NT2/D1 (cell line): ENCODE measurements at regions not wholly inside any gene's neighbourhood (a gene's known extent, or its start where the extent isn't known, plus 50 kb on each side); places are given as distances from the start of the nearest gene placed in this dataset.

Experiments used
- DNase-seq: peaks from one replicate; pipeline ENCODE4 v3.0.0-alpha.2; 2011; ENCODE audit warnings: low read depth, low spot score
- H3K27me3 ChIP-seq: 2 replicates; pipeline ENCODE4 v1.6.0; 2011; ENCODE audit warnings: mild to moderate bottlenecking; ENCODE audit not compliant: insufficient read length, insufficient read depth
- H3K36me3 ChIP-seq: 2 replicates; pipeline ENCODE4 v1.6.1; 2011; ENCODE audit warnings: mild to moderate bottlenecking, low read length, mixed read lengths; ENCODE audit not compliant: insufficient read depth, insufficient read length
- H3K4me1 ChIP-seq: 2 replicates; pipeline ENCODE4 v1.5.1; 2011; ENCODE audit not compliant: insufficient read depth, insufficient read length
- H3K4me3 ChIP-seq: 2 replicates; pipeline ENCODE4 v1.5.1; 2011; ENCODE audit warnings: low read depth; ENCODE audit not compliant: insufficient read length
- H3K9ac ChIP-seq: 2 replicates; pipeline ENCODE4 v1.6.0; 2011; ENCODE audit warnings: low read depth; ENCODE audit not compliant: insufficient read length
- H3K9me3 ChIP-seq: 2 replicates; pipeline ENCODE4 v1.5.1; 2011; ENCODE audit warnings: mild to moderate bottlenecking, low read length; ENCODE audit not compliant: insufficient read depth
- SUZ12 ChIP-seq: IDR thresholded peaks from 2 replicates; pipeline ENCODE4 v1.6.1; 2011; ENCODE audit not compliant: insufficient read length, insufficient read depth; ENCODE audit errors: extremely low read depth
- YY1 ChIP-seq: IDR thresholded peaks from 2 replicates; pipeline ENCODE4 v1.6.1; 2011; ENCODE audit not compliant: insufficient read length, insufficient read depth
- ZNF274 ChIP-seq: IDR thresholded peaks from 2 replicates; pipeline ENCODE4 v1.6.1; 2011; ENCODE audit warnings: mild to moderate bottlenecking, low read depth, low read length

- H3K36me3 ChIP-seq = no peaks in the 10 kb centered on the region
- TF ChIP-seq ZNF274 (no peak), YY1 (no peak), SUZ12 (no peak)
- H3K9ac ChIP-seq = no peak overlapping the region
- no peaks in the 10 kb centered on the region for H3K4me1 ChIP-seq
- H3K9me3 ChIP-seq = no peaks in the 10 kb centered on the region
- DNase-seq = no peak
- no peaks in the 10 kb centered on the region for H3K27me3 ChIP-seq
- H3K4me3 ChIP-seq = no peak overlapping the region
These were observed 1131.1 kb downstream of the SLITRK1 start for GRCh38 chr13:82751206-82751605.

- no peaks in the 10 kb centered on the region for H3K4me1 ChIP-seq
- H3K9me3 ChIP-seq = no peaks in the 10 kb centered on the region
- H3K4me3 ChIP-seq = no peak overlapping the region
- TF ChIP-seq ZNF274 (no peak), SUZ12 (no peak), YY1 (no peak)
- H3K9ac ChIP-seq = no peak overlapping the region
- no peaks in the 10 kb centered on the region for H3K27me3 ChIP-seq
- no peaks in the 10 kb centered on the region for H3K36me3 ChIP-seq
- DNase-seq = no peak
These were observed 1132.7 kb downstream of the SLITRK1 start for GRCh38 chr13:82749551-82749950.

GRCh38 chr13:82747958-82748357 is 1134.3 kb downstream of the SLITRK1 start:
- Histone ChIP-seq H3K9ac (no peak overlapping the region), H3K4me1 (no peaks in the 10 kb centered on the region), H3K36me3 (no peaks in the 10 kb centered on the region), H3K4me3 (no peak overlapping the region), H3K9me3 (no peaks in the 10 kb centered on the region), H3K27me3 (no peaks in the 10 kb centered on the region)
- no peak for TF ChIP-seq ZNF274
- TF ChIP-seq SUZ12 = no peak
- TF ChIP-seq YY1 = no peak
- DNase-seq = no peak

GRCh38 chr13:82747291-82747690 is 1135.0 kb downstream of the SLITRK1 start:
- H3K4me1 ChIP-seq = no peaks in the 10 kb centered on the region
- H3K9me3 ChIP-seq = no peaks in the 10 kb centered on the region
- peak; percentile 51 for DNase-seq
- no peak overlapping the region for H3K9ac ChIP-seq
- no peak overlapping the region for H3K4me3 ChIP-seq
- H3K36me3 ChIP-seq = no peaks in the 10 kb centered on the region
- H3K27me3 ChIP-seq = no peaks in the 10 kb centered on the region
- no peak for TF ChIP-seq YY1
- TF ChIP-seq ZNF274 = no peak
- no peak for TF ChIP-seq SUZ12

GRCh38 chr13:82740442-82740841 is 1141.8 kb downstream of the SLITRK1 start:
- no peaks in the 10 kb centered on the region for H3K27me3 ChIP-seq
- H3K9me3 ChIP-seq = no peaks in the 10 kb centered on the region
- no peak overlapping the region for H3K9ac ChIP-seq
- TF ChIP-seq ZNF274 (no peak), YY1 (no peak), SUZ12 (no peak)
- H3K36me3 ChIP-seq = no peaks in the 10 kb centered on the region
- H3K4me1 ChIP-seq = no peaks in the 10 kb centered on the region
- no peak overlapping the region for H3K4me3 ChIP-seq
- DNase-seq = no peak

- Histone ChIP-seq H3K9me3 (no peaks in the 10 kb centered on the region), H3K9ac (no peak overlapping the region), H3K4me1 (no peaks in the 10 kb centered on the region), H3K36me3 (no peaks in the 10 kb centered on the region), H3K27me3 (no peaks in the 10 kb centered on the region), H3K4me3 (no peak overlapping the region)
- TF ChIP-seq YY1 (no peak), ZNF274 (no peak), SUZ12 (no peak)
- DNase-seq = no peak
These were observed 1142.4 kb downstream of the SLITRK1 start for GRCh38 chr13:82739881-82740280.

DNA sequence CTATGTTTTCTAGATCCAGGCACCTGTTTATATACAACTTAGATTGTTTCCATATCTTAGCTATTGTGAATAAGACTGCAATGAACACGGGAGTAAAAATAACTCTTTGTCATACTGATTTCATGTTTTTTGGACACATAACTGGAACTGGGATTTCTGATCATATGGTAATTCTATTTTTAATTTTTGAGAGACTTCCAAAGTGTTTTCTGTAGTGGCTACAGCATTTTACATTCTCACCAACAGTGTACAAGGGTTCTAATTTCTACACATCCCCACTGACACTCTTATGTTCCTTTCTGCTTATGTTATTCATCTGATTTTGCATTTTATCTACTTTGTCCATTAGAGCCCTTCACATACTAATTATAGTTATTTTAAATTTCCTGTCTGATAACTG is 1152.9 kb downstream of the SLITRK1 start:
- TF ChIP-seq YY1 (no peak), SUZ12 (no peak), ZNF274 (no peak)
- H3K4me1 ChIP-seq = no peaks in the 10 kb centered on the region

DNA sequence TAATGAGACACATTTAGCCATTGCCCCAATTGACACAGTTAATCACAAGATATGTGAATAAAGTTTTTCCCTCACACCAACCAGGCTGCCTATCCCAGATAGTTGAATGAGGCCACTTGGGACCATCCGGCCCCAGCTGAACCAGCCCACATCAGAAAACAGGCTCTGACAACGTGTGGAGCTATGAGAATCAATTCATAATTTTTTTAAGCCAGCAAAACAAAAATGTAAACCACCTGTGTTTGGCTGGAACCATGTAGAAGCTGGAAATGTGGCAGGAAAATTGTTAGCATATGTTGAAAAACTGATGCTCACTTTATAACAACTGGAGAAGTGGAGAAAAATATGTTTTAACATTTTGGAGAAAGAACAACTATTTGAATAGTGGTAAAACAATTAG is 1161.3 kb downstream of the SLITRK1 start:
- TF ChIP-seq SUZ12 = no peak
- TF ChIP-seq YY1 = no peak
- TF ChIP-seq ZNF274 = no peak
- Histone ChIP-seq H3K4me1 (no peaks in the 10 kb centered on the region), H3K4me3 (no peak overlapping the region), H3K9me3 (no peaks in the 10 kb centered on the region), H3K9ac (no peak overlapping the region), H3K27me3 (no peaks in the 10 kb centered on the region), H3K36me3 (no peaks in the 10 kb centered on the region)
- DNase-seq = no peak

More for the DNA sequence above, 1152.9 kb downstream of the SLITRK1 start:
- H3K36me3 ChIP-seq = no peaks in the 10 kb centered on the region
- no peaks in the 10 kb centered on the region for H3K27me3 ChIP-seq
- DNase-seq = no peak
- no peaks in the 10 kb centered on the region for H3K9me3 ChIP-seq
- H3K9ac ChIP-seq = no peak overlapping the region
- H3K4me3 ChIP-seq = no peak overlapping the region
